DND-41 (cell line): ENCODE measurements at regions not wholly inside any gene's neighbourhood (a gene's known extent, or its start where the extent isn't known, plus 50 kb on each side); places are given as distances from the start of the nearest gene placed in this dataset.

Experiments used
- CTCF ChIP-seq: IDR thresholded peaks from 2 replicates; pipeline ENCODE4 v1.5.1; 2012; ENCODE audit warnings: borderline replicate concordance, low read length, moderate library complexity, mild to moderate bottlenecking; ENCODE audit not compliant: poor library complexity, severe bottlenecking; ENCODE audit errors: extremely low read depth
- EZH2 ChIP-seq: IDR thresholded peaks from 3 replicates; pipeline ENCODE4 v1.6.1; 2012; ENCODE audit warnings: borderline replicate concordance, low read depth, mild to moderate bottlenecking, moderate library complexity, low read length, inconsistent platforms; ENCODE audit not compliant: severe bottlenecking

- no peak for TF ChIP-seq CTCF
- no peak for TF ChIP-seq EZH2
These were observed 68.0 kb upstream of the WDR26 start for GRCh38 chr1:224502459-224503160.
